ENCODE measurements at regions not wholly inside any gene's neighbourhood (a gene's known extent, or its start where the extent isn't known, plus 50 kb on each side); places are given as distances from the start of the nearest gene placed in this dataset.

DNA sequence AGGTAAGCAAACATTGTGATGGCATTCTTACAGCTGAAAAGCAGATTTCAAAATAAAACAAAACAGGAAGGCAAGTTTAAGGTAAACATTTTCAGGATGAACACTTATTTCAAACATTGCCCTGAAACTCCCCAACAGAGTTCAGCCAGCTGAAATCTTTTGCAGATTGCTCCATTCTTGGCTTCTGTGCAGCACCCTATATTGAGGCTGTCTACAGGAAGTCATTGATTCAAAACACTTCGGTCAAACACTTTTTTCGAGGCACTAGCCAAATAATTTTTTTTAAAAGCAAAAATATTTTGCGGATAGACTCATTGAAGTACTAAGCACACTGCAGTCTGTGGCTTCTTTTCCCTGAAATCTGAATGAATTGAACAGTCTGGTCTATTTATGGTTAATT lies 318.1 kb upstream of the PDE3A start:
- TF ChIP-seq, protein P1, sequence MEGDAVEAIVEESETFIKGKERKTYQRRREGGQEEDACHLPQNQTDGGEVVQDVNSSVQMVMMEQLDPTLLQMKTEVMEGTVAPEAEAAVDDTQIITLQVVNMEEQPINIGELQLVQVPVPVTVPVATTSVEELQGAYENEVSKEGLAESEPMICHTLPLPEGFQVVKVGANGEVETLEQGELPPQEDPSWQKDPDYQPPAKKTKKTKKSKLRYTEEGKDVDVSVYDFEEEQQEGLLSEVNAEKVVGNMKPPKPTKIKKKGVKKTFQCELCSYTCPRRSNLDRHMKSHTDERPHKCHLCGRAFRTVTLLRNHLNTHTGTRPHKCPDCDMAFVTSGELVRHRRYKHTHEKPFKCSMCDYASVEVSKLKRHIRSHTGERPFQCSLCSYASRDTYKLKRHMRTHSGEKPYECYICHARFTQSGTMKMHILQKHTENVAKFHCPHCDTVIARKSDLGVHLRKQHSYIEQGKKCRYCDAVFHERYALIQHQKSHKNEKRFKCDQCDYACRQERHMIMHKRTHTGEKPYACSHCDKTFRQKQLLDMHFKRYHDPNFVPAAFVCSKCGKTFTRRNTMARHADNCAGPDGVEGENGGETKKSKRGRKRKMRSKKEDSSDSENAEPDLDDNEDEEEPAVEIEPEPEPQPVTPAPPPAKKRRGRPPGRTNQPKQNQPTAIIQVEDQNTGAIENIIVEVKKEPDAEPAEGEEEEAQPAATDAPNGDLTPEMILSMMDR (conservative IDR thresholded peaks at IDR 0.05 in 1 of 2, IDR thresholded peaks at IDR 0.05 in 1 of 2; ENCODE audit: low read depth in 1 of 2, low read length in 2 of 2): no peak
- TF ChIP-seq EZH2 (IDR thresholded peaks at IDR 0.05; ENCODE audit: low read length, missing control alignments): no peak

Data from fibroblast of lung (primary cell).